Adipocyte (in vitro differentiated cells): ENCODE measurements at regions not wholly inside any gene's neighbourhood (a gene's known extent, or its start where the extent isn't known, plus 50 kb on each side); places are given as distances from the start of the nearest gene placed in this dataset.

Experiments used
- DNase-seq: peaks from one replicate; pipeline ENCODE4 v3.0.0-alpha.2; 2015; ENCODE audit warnings: low read depth
- H3K27me3 ChIP-seq: replicated peaks from 2 replicates; pipeline ENCODE4 v1.7.0; 2013; ENCODE audit warnings: mild to moderate bottlenecking, low read length, moderate library complexity; ENCODE audit not compliant: control insufficient read depth, insufficient read depth
- H3K36me3 ChIP-seq: 2 replicates; pipeline ENCODE4 v1.7.0; 2013; ENCODE audit warnings: low read length, mild to moderate bottlenecking, moderate library complexity; ENCODE audit not compliant: control insufficient read depth, insufficient read depth, severe bottlenecking
- H3K4me1 ChIP-seq: 2 replicates; pipeline ENCODE4 v1.7.0; 2013; ENCODE audit warnings: mild to moderate bottlenecking, low read length, moderate library complexity; ENCODE audit not compliant: control insufficient read depth, insufficient read depth
- H3K4me3 ChIP-seq: 2 replicates; pipeline ENCODE4 v1.7.0; 2013; ENCODE audit warnings: mild to moderate bottlenecking, low read length, moderate library complexity
- H3K9ac ChIP-seq: 2 replicates; pipeline ENCODE4 v1.7.0; 2013; ENCODE audit warnings: mild to moderate bottlenecking, low read length, moderate library complexity
- H3K9me3 ChIP-seq: 2 replicates; pipeline ENCODE4 v1.7.0; 2013; ENCODE audit warnings: mild to moderate bottlenecking, low read length, moderate library complexity; ENCODE audit not compliant: control insufficient read depth

GRCh38 chr11:115042002-115042401 is 363.7 kb downstream of the NXPE2 start:
- Histone ChIP-seq H3K9ac (no peak overlapping the region), H3K4me1 (no peaks in the 10 kb centered on the region), H3K36me3 (no peaks in the 10 kb centered on the region), H3K4me3 (no peak overlapping the region), H3K27me3 (no peaks in the 10 kb centered on the region), H3K9me3 (peaks cover 5% of the 10 kb centered on the region)
- no peak for DNase-seq

- no peak for DNase-seq
- H3K9ac ChIP-seq: no peak overlapping the region
- no peaks in the 10 kb centered on the region for H3K4me1 ChIP-seq
- no peaks in the 10 kb centered on the region for H3K9me3 ChIP-seq
- H3K4me3 ChIP-seq: no peak overlapping the region
- H3K36me3 ChIP-seq: no peaks in the 10 kb centered on the region
- H3K27me3 ChIP-seq: no peaks in the 10 kb centered on the region
Observed at GRCh38 chr11:115047631-115048030, 369.3 kb downstream of the NXPE2 start.

DNA sequence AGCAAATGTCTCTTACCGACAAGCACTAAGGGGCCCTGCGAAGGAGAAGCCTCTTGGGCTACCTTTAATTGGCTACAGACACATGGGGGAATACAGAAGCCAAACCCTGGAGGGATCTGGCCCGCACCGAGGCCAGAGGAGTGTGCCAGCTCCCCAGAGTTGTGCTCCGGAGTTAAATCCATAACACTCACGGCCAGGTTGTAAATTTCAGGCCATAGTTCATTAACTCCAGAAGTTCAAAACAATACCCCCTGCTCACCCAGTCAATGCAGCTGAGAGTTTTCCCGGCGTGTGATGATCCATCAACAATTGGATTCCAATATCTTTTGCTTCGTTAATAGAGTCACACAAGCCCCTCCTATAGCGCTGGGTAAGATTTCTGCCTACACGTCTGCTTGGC is 371.5 kb downstream of the NXPE2 start:
- Histone ChIP-seq H3K4me3 (no peak overlapping the region), H3K27me3 (no peaks in the 10 kb centered on the region), H3K36me3 (no peaks in the 10 kb centered on the region), H3K9ac (no peak overlapping the region), H3K9me3 (no peaks in the 10 kb centered on the region), H3K4me1 (no peaks in the 10 kb centered on the region)
- DNase-seq: no peak

- DNase-seq: no peak
- no peaks in the 10 kb centered on the region for H3K4me1 ChIP-seq
- no peak overlapping the region for H3K4me3 ChIP-seq
- H3K27me3 ChIP-seq: no peaks in the 10 kb centered on the region
- H3K9ac ChIP-seq: no peak overlapping the region
- no peaks in the 10 kb centered on the region for H3K36me3 ChIP-seq
- no peaks in the 10 kb centered on the region for H3K9me3 ChIP-seq
Observed at GRCh38 chr11:115050756-115051155, 372.4 kb downstream of the NXPE2 start.

- Histone ChIP-seq H3K27me3 (no peaks in the 10 kb centered on the region), H3K9me3 (peaks cover 10% of the 10 kb centered on the region), H3K36me3 (no peaks in the 10 kb centered on the region), H3K4me1 (no peaks in the 10 kb centered on the region), H3K9ac (no peak overlapping the region), H3K4me3 (no peak overlapping the region)
- no peak for DNase-seq
Observed at GRCh38 chr11:115051938-115052590, 373.7 kb downstream of the NXPE2 start.

- H3K9ac ChIP-seq: no peak overlapping the region
- H3K36me3 ChIP-seq: no peaks in the 10 kb centered on the region
- no peak for DNase-seq
- no peak overlapping the region for H3K4me3 ChIP-seq
- no peaks in the 10 kb centered on the region for H3K27me3 ChIP-seq
- H3K4me1 ChIP-seq: no peaks in the 10 kb centered on the region
- peaks cover 16% of the 10 kb centered on the region for H3K9me3 ChIP-seq
Observed at GRCh38 chr11:115052601-115053000, 374.3 kb downstream of the NXPE2 start.

- no peak overlapping the region for H3K4me3 ChIP-seq
- no peak for DNase-seq
- H3K9ac ChIP-seq: no peak overlapping the region
- no peaks in the 10 kb centered on the region for H3K4me1 ChIP-seq
- H3K9me3 ChIP-seq: peaks cover 19% of the 10 kb centered on the region
- no peaks in the 10 kb centered on the region for H3K27me3 ChIP-seq
- H3K36me3 ChIP-seq: no peaks in the 10 kb centered on the region
Observed at GRCh38 chr11:115054570-115055538, 376.5 kb downstream of the NXPE2 start.

DNA sequence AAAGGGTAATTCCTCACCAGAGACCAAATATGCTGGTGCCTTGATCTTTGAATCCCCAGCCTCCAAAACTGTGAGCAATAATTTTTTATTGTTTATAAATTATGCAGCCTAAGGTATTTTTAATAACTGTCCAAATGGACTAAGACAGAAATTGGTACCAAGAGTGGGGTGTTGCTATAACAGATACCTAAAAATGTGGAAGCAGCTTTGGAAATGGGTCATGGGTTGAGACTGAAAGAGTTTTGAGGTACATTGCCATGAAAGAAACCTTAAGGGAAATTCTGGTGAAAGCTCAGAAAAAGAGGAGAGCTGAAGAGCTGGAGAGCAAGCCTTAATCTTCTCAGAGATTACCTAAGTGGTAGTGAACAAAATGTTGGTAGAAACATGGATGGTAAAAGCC is 378.2 kb downstream of the NXPE2 start:
- H3K4me3 ChIP-seq: no peak overlapping the region
- H3K4me1 ChIP-seq: no peaks in the 10 kb centered on the region
- H3K9me3 ChIP-seq: peaks cover 19% of the 10 kb centered on the region
- no peak overlapping the region for H3K9ac ChIP-seq
- no peak for DNase-seq
- H3K36me3 ChIP-seq: no peaks in the 10 kb centered on the region
- H3K27me3 ChIP-seq: no peaks in the 10 kb centered on the region

DNA sequence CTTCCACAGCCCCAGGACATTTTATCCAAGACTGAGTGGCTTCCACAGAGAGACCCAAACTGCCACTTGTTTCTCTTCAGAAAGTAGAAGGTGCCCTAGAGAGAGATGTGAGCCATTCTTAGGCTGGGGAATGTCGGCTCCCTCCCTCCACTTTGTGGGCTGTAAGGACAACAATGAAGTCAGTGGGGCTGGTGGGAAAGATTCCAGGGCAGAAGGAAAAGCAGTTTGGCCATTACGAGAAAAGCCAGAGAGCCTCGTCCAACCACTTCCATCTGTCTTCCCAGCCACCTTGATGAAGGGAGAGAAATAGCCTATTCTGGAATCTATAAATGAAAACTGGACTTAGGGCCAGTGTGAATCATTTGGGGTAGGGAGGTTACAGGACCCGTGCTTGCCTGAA is 382.5 kb downstream of the NXPE2 start:
- Histone ChIP-seq H3K9me3 (peaks cover 28% of the 10 kb centered on the region), H3K36me3 (no peaks in the 10 kb centered on the region), H3K4me3 (no peak overlapping the region), H3K4me1 (no peaks in the 10 kb centered on the region), H3K9ac (no peak overlapping the region), H3K27me3 (no peaks in the 10 kb centered on the region)
- no peak for DNase-seq

GRCh38 chr11:115065314-115065713 is 387.0 kb downstream of the NXPE2 start:
- no peak overlapping the region for H3K9ac ChIP-seq
- H3K36me3 ChIP-seq: no peaks in the 10 kb centered on the region
- no peak overlapping the region for H3K4me3 ChIP-seq
- H3K4me1 ChIP-seq: no peaks in the 10 kb centered on the region
- H3K27me3 ChIP-seq: no peaks in the 10 kb centered on the region
- DNase-seq: no peak
- peaks cover 10% of the 10 kb centered on the region for H3K9me3 ChIP-seq

- peaks cover 10% of the 10 kb centered on the region for H3K9me3 ChIP-seq
- no peaks in the 10 kb centered on the region for H3K4me1 ChIP-seq
- no peak overlapping the region for H3K9ac ChIP-seq
- no peak for DNase-seq
- peaks cover 2% of the 10 kb centered on the region for H3K27me3 ChIP-seq
- no peaks in the 10 kb centered on the region for H3K36me3 ChIP-seq
- H3K4me3 ChIP-seq: no peak overlapping the region
Observed at GRCh38 chr11:115065830-115066664, 387.7 kb downstream of the NXPE2 start.
